HG03066 (cell line): ENCODE measurements at regions not wholly inside any gene's neighbourhood (a gene's known extent, or its start where the extent isn't known, plus 50 kb on each side); places are given as distances from the start of the nearest gene placed in this dataset.
"Not testable (repeated sequence)": the region's sequence is repeated elsewhere in the genome, so short reads cannot be mapped to it uniquely, and the experiment has no call there.

ENCODE experiments used
- ATAC-seq: cut with Tn5 transposase; IDR thresholded peaks from one replicate; pipeline ENCODE4 v1.9.1; 2021; ENCODE audit warnings: low read depth; ENCODE audit not compliant: unreplicated experiment

DNA sequence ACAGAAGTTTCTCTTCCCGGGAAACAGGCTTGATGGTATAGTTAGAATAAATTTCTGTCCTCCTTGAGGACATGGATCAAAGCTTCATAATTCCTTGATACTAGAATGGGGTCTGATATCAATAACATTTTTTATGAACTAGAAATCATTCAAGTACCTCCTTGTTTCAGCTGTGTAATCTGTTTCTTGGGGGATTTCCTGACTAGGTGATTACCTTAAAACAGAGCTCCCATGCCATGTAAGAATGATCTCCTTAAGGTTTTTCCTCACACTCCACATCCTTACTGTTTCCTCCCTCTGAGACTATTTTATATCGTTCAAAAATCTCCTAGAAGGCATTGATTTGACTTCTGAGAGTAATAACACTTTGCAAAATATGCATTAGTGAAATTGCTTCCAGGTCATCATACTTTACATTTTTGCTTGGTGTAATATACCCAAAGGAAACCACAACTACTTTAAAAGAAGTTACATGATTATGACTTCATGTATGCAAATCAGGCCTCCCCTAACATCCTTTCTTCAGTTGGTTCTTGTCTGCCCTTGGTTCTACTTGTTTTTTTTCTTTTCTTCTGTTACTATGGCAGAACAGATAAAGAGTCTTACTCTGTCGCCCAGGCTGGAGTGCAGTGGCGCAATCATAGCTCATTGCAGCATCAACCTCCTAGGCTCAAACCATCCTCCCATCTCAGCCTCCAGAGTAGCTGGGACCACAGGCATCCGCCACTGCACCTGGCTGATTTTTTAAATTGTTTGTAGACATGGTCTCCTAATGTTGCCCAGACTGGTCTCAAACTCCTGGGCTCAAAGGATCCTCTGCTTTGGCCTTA lies 388.8 kb downstream of the ZFHX3 start:
- no peak for ATAC-seq

DNA sequence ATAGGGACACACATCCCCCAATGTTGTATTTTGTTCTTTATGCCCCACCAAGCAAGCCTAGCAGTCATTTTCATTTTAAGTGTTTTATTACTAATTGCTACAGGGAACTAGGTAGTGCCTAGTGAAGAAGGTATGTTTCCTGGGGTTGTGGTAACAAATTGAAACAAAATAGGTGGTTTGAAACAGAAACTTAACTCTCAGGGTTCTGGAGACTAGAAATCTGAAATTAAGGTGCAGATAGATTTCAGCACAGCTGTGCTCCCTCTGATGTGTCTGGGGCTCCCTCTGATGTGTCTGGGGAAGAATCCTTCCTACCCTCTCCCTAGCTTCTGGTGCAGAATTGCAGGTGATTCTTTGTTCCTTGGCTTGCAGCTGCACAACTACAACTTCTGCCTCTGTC lies 390.1 kb downstream of the ZFHX3 start:
- ATAC-seq = peak; percentile 91

DNA sequence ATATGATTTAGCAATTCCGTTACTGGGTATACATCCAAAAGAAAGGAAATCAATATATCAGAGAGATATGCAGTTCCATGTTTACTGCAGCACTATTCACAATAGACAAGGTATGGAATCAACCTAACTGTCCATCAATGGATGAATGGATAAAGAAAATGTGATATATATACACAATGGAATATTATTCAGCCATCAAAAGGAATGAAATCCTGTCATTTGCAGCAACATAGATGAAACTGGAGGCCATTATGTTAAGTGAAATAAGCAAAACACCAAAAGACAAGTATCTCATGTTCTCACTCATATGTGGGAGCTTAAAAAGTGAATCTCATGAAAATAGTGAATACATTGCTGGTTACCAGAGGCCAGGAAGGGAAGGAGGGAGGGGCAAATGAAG lies 390.8 kb downstream of the ZFHX3 start:
- no peak for ATAC-seq

DNA sequence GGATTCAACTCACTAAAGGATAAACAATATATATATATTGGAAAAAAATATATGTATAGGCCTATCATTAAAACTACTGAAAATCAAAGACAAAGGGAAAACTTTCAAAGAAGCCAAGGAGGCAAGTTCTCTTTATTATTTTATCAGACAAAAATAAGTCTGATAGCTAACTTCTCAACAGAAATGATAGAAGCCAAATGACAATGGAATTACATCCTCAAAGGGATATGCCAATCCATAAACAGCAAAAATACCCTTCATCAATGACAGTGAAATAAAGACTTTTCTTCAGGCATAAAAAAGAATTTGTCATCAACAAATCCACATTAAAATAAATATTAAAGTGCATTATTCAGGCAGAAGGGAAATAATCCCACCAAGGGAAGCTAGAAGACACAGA lies 393.4 kb downstream of the ZFHX3 start:
- no peak for ATAC-seq

DNA sequence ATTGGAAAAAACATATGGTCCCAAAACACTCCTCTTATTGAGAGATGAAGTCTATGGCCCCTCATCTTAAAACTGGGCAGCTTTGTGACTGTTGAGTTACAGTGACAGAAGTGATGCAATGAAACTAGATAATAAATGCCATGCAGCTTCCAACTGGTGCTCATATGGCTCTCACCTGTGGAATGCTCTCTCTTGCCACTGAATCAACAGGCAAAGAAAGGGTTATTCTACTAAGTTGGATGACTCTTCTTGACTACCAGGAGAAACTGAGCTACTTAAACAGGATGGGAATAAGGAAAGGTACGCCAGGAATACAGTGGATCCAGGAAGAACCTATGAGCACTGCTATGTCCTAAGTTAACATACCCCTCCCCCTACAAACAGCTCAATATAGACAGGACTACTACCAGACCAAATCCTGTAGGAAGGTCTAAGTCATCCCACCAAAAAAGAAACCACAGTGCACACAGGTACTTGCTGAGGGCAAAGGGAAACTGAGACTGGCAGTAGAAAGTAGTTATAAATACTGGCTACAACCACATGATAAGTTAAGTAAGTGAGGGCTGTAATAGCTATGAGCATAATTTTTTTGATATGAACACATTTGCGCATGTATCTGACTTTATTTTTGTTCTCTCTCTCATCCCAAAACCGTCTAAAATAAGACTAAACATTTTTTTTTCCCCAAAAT lies 398.5 kb downstream of the ZFHX3 start:
- ATAC-seq = no peak

GRCh38 chr16:72646615-72647014 lies 401.3 kb downstream of the ZFHX3 start:
- no peak for ATAC-seq

- no peak for ATAC-seq
Observed at GRCh38 chr16:72645538-72645937, 402.4 kb downstream of the ZFHX3 start.

GRCh38 chr16:72644911-72645310 lies 403.0 kb downstream of the ZFHX3 start:
- no peak for ATAC-seq

DNA sequence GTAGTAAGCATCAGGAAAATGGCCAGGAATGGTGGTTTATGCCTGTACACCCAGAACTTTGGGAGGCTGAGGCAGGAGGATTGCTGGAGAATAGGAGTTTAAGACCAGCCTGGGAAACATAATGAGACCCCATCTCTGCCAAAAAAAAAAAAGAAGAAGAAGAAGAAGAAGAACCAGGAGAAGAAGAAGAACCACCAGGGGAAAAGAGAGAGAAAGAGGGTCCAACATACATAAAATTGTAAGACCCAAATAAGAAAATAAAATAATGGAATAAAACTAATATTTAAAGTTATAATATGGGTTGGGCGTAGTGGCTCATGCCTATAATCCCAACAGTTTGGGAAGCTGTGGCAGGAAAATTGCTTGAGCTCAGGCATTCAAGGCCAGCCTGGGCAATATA lies 408.4 kb downstream of the ZFHX3 start:
- ATAC-seq = no peak

DNA sequence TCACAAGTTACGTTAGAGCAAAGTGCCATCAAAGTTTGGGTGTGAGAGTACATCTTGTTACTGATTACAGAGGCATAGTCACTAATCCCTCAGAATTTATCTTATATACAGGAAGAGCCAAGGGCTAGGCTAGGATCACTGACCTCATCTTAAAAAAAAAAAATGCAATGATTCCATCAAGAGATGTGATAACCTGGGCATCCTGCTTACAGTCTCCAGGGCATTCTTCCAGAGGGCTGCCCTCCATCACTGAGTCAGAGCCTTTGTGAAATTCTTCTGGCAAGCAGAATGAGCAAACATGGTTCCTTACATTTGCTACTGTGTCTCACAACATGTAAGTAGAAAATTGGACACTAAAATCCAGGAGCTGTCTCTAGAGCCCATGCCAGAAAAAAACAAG lies 410.6 kb downstream of the ZFHX3 start:
- no peak for ATAC-seq

DNA sequence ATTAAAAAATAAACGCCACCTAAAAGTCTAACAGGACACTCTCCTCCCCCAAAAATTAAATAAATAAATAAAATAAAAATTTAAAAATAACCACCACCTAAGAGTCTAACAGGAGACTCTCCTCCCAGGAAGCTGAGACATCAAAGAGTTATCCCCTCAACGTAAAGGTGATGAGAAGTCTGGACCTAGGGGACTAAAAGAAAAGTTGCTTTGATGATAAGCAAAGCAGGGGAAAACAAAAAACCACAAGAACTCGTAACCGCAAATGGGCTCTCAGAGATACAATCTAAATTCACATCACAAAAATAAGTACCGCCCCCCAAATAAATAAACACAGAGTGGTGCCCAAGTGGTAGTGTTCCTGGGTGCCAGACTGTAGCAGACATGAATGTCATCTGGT lies 412.2 kb downstream of the ZFHX3 start:
- no peak for ATAC-seq

- ATAC-seq = no peak
Observed at GRCh38 chr16:72635104-72635503, 412.8 kb downstream of the ZFHX3 start.

GRCh38 chr16:72627182-72627896 lies 420.6 kb downstream of the ZFHX3 start:
- ATAC-seq = not testable (repeated sequence)

- no peak for ATAC-seq
Observed at GRCh38 chr16:72626623-72627022, 421.3 kb downstream of the ZFHX3 start.

DNA sequence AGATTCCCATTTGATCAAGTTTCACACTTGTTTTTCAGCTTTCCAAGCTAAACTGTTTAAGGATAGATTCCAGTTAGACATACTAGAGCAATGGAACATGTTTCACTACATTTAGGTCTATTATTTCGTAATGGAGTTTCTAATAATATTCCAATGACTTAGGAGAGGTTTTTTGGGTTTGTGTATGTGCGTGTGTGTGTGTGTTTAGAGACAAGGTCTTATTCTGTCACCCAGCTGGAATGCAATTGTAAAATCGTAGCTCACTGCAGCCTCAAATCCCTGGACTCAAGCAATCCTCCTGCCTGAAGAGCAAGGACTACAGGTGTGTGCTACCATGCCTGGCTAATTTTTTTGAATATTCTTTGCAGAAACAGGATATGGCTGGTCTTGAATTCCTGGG lies 426.3 kb downstream of the ZFHX3 start:
- no peak for ATAC-seq

- no peak for ATAC-seq
Observed at GRCh38 chr16:72620853-72621252, 427.1 kb downstream of the ZFHX3 start.

GRCh38 chr16:72620348-72620747 lies 427.6 kb downstream of the ZFHX3 start:
- no peak for ATAC-seq

GRCh38 chr16:72615856-72616255 lies 432.1 kb downstream of the ZFHX3 start:
- no peak for ATAC-seq

DNA sequence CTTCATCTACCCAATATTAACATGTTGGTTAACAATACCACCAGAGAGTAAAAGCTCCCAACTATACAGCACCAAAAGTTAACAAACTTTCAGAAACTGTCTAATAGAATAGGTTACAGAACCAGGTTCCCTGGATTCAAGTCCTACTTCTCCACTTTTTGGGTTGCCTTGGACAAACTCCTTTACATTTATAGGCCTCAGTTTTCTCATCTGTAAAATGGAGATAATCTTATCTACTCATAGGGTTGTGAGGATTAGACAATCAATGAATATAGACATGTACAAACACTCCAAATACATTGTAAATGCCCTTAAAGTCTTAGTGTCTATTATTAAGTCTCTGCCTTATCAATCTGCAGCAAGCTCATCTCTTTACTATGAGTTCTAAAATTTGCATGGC lies 435.2 kb downstream of the ZFHX3 start:
- no peak for ATAC-seq

GRCh38 chr16:72612256-72612655 lies 435.7 kb downstream of the ZFHX3 start:
- ATAC-seq = no peak

DNA sequence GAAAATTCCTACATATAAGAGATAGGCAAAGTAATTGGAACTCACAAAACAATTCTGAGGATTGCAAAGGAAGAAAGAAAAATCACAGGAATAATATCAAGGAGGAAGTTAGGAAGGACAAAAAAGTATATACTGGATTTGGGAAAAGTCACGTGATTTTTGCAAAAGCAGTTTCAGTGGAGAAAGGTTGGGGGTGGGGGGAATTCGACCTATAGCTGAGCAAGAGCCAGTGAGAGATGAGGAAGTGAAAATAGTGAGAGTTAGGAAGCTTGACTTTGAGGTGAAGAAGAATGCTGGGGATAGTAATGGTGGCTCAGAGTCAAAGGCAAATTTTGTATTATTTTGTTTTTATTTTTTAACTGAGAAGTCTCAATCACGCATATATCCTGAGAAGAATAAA lies 438.0 kb upstream of the PMFBP1 start:
- ATAC-seq = no peak

DNA sequence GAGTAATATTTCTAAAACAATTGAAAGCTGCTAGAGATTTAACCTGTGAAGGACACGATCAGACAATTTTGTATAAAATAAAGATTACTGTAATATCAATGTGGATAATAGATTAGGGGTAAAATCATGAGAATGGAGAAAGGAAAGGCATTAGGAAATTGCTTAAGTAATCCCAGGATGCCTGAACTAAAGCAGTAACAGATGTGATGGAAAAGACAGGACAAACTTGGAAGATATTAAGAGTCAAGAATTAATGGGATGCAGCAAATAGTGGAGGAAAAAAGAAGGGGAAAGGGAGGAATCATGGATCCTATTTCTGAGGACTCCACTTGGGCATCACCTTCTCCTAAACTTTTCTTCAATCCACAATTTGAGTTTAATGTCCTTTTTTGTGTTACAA lies 437.1 kb upstream of the PMFBP1 start:
- ATAC-seq = no peak
